ENCODE measurements at regions not wholly inside any gene's neighbourhood (a gene's known extent, or its start where the extent isn't known, plus 50 kb on each side); places are given as distances from the start of the nearest gene placed in this dataset.

- no peak for TF ChIP-seq CSRNP3 (CRISPR knock-in tag; IDR thresholded peaks at IDR 0.05)
- no peak for TF ChIP-seq PPARA (CRISPR knock-in tag; IDR thresholded peaks at IDR 0.05; ENCODE audit: borderline replicate concordance)
- no peak for TF ChIP-seq ZFP3 (CRISPR knock-in tag; IDR thresholded peaks at IDR 0.05)
- no peak for TF ChIP-seq POU6F1 (CRISPR knock-in tag; IDR thresholded peaks at IDR 0.05; ENCODE audit: borderline replicate concordance, low read depth)
- no peak for TF ChIP-seq ZNF8 (CRISPR knock-in tag; IDR thresholded peaks at IDR 0.05)
- TF ChIP-seq SNAI2 (CRISPR knock-in tag; IDR thresholded peaks at IDR 0.05), result no peak
- TF ChIP-seq ISL1 (CRISPR knock-in tag; IDR thresholded peaks at IDR 0.05), result no peak
- TF ChIP-seq ZNF70 (CRISPR knock-in tag; IDR thresholded peaks at IDR 0.05), result no peak
- no peak for TF ChIP-seq GLIS3 (CRISPR knock-in tag; IDR thresholded peaks at IDR 0.05)
- TF ChIP-seq TOX (CRISPR knock-in tag; IDR thresholded peaks at IDR 0.05; ENCODE audit: borderline replicate concordance), result no peak
- TF ChIP-seq ARNTL (CRISPR knock-in tag; IDR thresholded peaks at IDR 0.05; ENCODE audit: borderline replicate concordance, low read depth), result no peak
- TF ChIP-seq ESRRG (CRISPR knock-in tag; IDR thresholded peaks at IDR 0.05), result no peak
- ATAC-seq, result no peak
Measured at GRCh38 chr17:34151102-34151501, 104.0 kb upstream of the CCL2 start.

- ATAC-seq, result no peak
- TF ChIP-seq ZC3H10 (CRISPR knock-in tag; IDR thresholded peaks at IDR 0.05) (no peak), TOX (CRISPR knock-in tag; IDR thresholded peaks at IDR 0.05; ENCODE audit: borderline replicate concordance) (no peak), RARB (CRISPR knock-in tag; IDR thresholded peaks at IDR 0.05) (no peak), SNAI2 (CRISPR knock-in tag; IDR thresholded peaks at IDR 0.05) (no peak), TSHZ2 (CRISPR knock-in tag; IDR thresholded peaks at IDR 0.05) (no peak), ZFP3 (CRISPR knock-in tag; IDR thresholded peaks at IDR 0.05) (no peak), ARNTL (CRISPR knock-in tag; IDR thresholded peaks at IDR 0.05; ENCODE audit: borderline replicate concordance, low read depth) (no peak), TCF4 (CRISPR knock-in tag; IDR thresholded peaks at IDR 0.05; ENCODE audit: borderline replicate concordance) (no peak), CREB5 (CRISPR knock-in tag; IDR thresholded peaks at IDR 0.05; ENCODE audit: low read depth) (no peak), ESRRG (CRISPR knock-in tag; IDR thresholded peaks at IDR 0.05) (no peak), CSDC2 (CRISPR knock-in tag; IDR thresholded peaks at IDR 0.05) (no peak), CSRNP3 (CRISPR knock-in tag; IDR thresholded peaks at IDR 0.05) (no peak), PATZ1 (CRISPR knock-in tag; IDR thresholded peaks at IDR 0.05; ENCODE audit: borderline replicate concordance) (no peak), POU6F1 (CRISPR knock-in tag; IDR thresholded peaks at IDR 0.05; ENCODE audit: borderline replicate concordance, low read depth) (no peak), ZNF565 (CRISPR knock-in tag; conservative IDR thresholded peaks at IDR 0.05; ENCODE audit: low read depth) (no peak), ISL1 (CRISPR knock-in tag; IDR thresholded peaks at IDR 0.05) (no peak), ZFP30 (CRISPR knock-in tag; IDR thresholded peaks at IDR 0.05) (no peak), BACH2 (CRISPR knock-in tag; IDR thresholded peaks at IDR 0.05; ENCODE audit: borderline replicate concordance) (no peak)
Measured at GRCh38 chr17:34153991-34154390, 101.1 kb upstream of the CCL2 start.
